GM12873 (cell line): ENCODE measurements at regions not wholly inside any gene's neighbourhood (a gene's known extent, or its start where the extent isn't known, plus 50 kb on each side); places are given as distances from the start of the nearest gene placed in this dataset.
A peak's percentile ranks its signal among the peaks of the same experiment; 100 is the strongest.

Source experiments
- TF ChIP-seq, protein P1 (sequence below): IDR thresholded peaks from 2 replicates; pipeline ENCODE4 v1.5.1; 2012; ENCODE audit warnings: low read depth, mild to moderate bottlenecking, moderate library complexity, low read length, control low read depth; ENCODE audit not compliant: insufficient read depth; ENCODE audit errors: missing control alignments

GRCh38 chr9:7237473-7238246 lies 479.9 kb downstream of the KDM4C start:
- TF ChIP-seq, protein P1, sequence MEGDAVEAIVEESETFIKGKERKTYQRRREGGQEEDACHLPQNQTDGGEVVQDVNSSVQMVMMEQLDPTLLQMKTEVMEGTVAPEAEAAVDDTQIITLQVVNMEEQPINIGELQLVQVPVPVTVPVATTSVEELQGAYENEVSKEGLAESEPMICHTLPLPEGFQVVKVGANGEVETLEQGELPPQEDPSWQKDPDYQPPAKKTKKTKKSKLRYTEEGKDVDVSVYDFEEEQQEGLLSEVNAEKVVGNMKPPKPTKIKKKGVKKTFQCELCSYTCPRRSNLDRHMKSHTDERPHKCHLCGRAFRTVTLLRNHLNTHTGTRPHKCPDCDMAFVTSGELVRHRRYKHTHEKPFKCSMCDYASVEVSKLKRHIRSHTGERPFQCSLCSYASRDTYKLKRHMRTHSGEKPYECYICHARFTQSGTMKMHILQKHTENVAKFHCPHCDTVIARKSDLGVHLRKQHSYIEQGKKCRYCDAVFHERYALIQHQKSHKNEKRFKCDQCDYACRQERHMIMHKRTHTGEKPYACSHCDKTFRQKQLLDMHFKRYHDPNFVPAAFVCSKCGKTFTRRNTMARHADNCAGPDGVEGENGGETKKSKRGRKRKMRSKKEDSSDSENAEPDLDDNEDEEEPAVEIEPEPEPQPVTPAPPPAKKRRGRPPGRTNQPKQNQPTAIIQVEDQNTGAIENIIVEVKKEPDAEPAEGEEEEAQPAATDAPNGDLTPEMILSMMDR, result no peak

DNA sequence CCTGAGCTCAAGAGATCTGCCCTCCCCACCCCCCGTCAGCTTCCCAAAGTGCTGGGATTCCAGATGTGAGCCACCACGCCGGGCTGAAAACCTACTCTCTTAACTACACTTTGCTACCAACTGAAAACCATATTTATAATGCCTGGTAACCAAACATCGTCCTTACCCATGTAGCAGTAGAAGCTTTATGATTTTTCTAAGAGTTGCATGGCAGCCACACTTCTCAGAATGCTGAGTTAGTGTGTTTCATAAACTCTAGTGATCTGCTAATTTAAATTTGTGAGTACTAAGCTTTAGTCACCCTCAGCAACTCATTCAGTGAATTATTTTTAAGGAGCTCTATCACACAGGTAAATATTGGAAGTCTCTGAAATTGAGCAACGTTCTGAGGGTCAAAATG lies 478.4 kb downstream of the KDM4C start:
- TF ChIP-seq, protein P1, result no peak

DNA sequence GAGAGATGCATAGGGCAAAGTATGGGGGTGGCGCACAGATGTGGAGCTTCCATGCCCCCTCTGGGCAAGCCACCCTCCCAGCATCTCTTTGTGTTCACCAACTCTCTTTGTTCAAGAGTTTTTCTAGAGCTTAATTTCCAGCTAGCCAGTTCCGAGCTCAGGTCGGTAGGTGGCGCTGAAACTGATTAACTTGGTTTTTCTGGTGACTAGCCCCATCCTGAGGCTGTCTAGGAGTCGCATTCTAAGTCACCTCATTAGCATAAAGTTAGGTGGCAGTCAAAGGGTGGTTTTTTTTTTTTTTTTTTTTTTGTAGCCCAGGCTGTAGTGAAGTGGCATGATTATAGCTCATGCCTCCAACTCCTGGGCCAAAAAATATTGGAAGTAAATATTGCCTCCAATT lies 476.4 kb downstream of the KDM4C start:
- TF ChIP-seq, protein P1, result peak; percentile 74

DNA sequence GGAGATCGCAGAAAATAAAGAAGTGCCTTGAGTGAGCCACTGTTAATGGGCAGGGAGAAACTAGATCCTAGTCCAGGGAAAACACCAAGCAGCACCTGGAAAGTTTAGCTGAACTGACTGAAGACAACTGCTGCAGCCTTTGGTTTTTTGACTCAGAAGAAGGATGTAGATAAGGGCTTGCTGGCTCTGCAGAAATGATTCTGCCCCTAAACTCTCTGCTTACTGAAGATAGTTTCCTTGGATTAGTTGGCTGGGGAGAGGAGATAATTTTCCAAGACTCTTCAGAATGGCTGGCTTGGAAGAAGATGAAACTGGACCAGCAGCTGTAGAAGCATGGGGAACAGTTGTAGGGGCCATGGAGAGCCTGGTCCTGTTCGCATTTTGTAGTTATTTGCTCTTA lies 471.8 kb downstream of the KDM4C start:
- TF ChIP-seq, protein P1, result no peak

DNA sequence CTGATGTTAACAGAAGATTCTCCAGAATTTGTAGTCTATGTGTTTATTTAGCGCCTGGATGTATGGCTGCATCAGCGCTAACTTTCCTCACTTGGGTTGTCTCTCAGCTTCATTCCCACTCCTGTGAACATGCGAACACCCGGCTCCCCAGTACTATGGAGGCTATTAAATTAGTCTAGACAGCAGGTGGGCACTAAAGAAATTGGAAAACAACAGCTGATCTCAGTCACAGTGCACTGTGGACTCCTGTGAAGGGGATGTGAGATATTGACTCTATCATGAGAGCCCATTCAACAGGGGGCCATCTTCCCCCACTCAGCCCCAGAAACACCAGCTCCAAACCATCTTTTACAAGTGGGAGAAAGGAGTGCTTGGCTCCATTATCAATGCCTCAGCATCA lies 471.0 kb downstream of the KDM4C start:
- TF ChIP-seq, protein P1, result no peak

- TF ChIP-seq, protein P1, result no peak
Measured at GRCh38 chr9:7227951-7228350, 470.2 kb downstream of the KDM4C start.

- TF ChIP-seq, protein P1, result no peak
Measured at GRCh38 chr9:7226007-7226640, 468.4 kb downstream of the KDM4C start.
